ENCODE measurements at regions not wholly inside any gene's neighbourhood (a gene's known extent, or its start where the extent isn't known, plus 50 kb on each side); places are given as distances from the start of the nearest gene placed in this dataset.

GRCh38 chr1:163596541-163597258 is 274.9 kb downstream of the NUF2 start:
- Histone ChIP-seq H3K36me3 (replicated peaks) (no peaks in the 10 kb centered on the region), H3K27ac (no peak overlapping the region), H3K27me3 (replicated peaks) (no peaks in the 10 kb centered on the region), H3K4me3 (ENCODE audit: low read depth, low read length) (no peak overlapping the region)
- DNase-seq = no peak
- in situ Hi-C loops (cut with HindIII; ENCODE audit: low pct_ligation_motif_present, low sequenced_read_pairs) = no loop called here
- no peak for TF ChIP-seq CTCF (IDR thresholded peaks at IDR 0.05; ENCODE audit: low read depth, low read length, missing control alignments)

- no peak for TF ChIP-seq CTCF (IDR thresholded peaks at IDR 0.05; ENCODE audit: low read depth, low read length, missing control alignments)
- Histone ChIP-seq H3K27me3 (replicated peaks) (no peaks in the 10 kb centered on the region), H3K36me3 (replicated peaks) (no peaks in the 10 kb centered on the region), H3K4me3 (ENCODE audit: low read depth, low read length) (no peak overlapping the region), H3K27ac (no peak overlapping the region)
- in situ Hi-C loops (cut with HindIII; ENCODE audit: low pct_ligation_motif_present, low sequenced_read_pairs) = no loop called here
- DNase-seq = no peak
Measured at GRCh38 chr1:163604321-163604720, 282.6 kb downstream of the NUF2 start.

GRCh38 chr1:163604896-163605295 is 283.1 kb downstream of the NUF2 start:
- no peaks in the 10 kb centered on the region for H3K36me3 ChIP-seq (replicated peaks)
- in situ Hi-C loops (cut with HindIII; ENCODE audit: low pct_ligation_motif_present, low sequenced_read_pairs) = no loop called here
- no peak overlapping the region for H3K27ac ChIP-seq
- H3K27me3 ChIP-seq (replicated peaks) = no peaks in the 10 kb centered on the region
- H3K4me3 ChIP-seq (ENCODE audit: low read depth, low read length) = no peak overlapping the region
- DNase-seq = no peak
- no peak for TF ChIP-seq CTCF (IDR thresholded peaks at IDR 0.05; ENCODE audit: low read depth, low read length, missing control alignments)

- Histone ChIP-seq H3K36me3 (replicated peaks) (no peaks in the 10 kb centered on the region), H3K27ac (no peak overlapping the region), H3K27me3 (replicated peaks) (no peaks in the 10 kb centered on the region), H3K4me3 (ENCODE audit: low read depth, low read length) (no peak overlapping the region)
- in situ Hi-C loops (cut with HindIII; ENCODE audit: low pct_ligation_motif_present, low sequenced_read_pairs) = no loop called here
- DNase-seq = no peak
- TF ChIP-seq CTCF (IDR thresholded peaks at IDR 0.05; ENCODE audit: low read depth, low read length, missing control alignments) = no peak
Measured at GRCh38 chr1:163608979-163609378, 287.2 kb downstream of the NUF2 start.

- Histone ChIP-seq H3K27ac (no peak overlapping the region), H3K4me3 (ENCODE audit: low read depth, low read length) (no peak overlapping the region), H3K36me3 (replicated peaks) (no peaks in the 10 kb centered on the region), H3K27me3 (replicated peaks) (no peaks in the 10 kb centered on the region)
- DNase-seq = no peak
- TF ChIP-seq CTCF (IDR thresholded peaks at IDR 0.05; ENCODE audit: low read depth, low read length, missing control alignments) = no peak
- in situ Hi-C loops (cut with HindIII; ENCODE audit: low pct_ligation_motif_present, low sequenced_read_pairs) = no loop called here
Measured at GRCh38 chr1:163609858-163610257, 288.1 kb downstream of the NUF2 start.

- no peak overlapping the region for H3K27ac ChIP-seq
- no peaks in the 10 kb centered on the region for H3K36me3 ChIP-seq (replicated peaks)
- in situ Hi-C loops (cut with HindIII; ENCODE audit: low pct_ligation_motif_present, low sequenced_read_pairs) = no loop called here
- TF ChIP-seq CTCF (IDR thresholded peaks at IDR 0.05; ENCODE audit: low read depth, low read length, missing control alignments) = no peak
- H3K4me3 ChIP-seq (ENCODE audit: low read depth, low read length) = no peak overlapping the region
- no peak for DNase-seq
- H3K27me3 ChIP-seq (replicated peaks) = no peaks in the 10 kb centered on the region
Measured at GRCh38 chr1:163610486-163610885, 288.7 kb downstream of the NUF2 start.
